ENCODE measurements at regions not wholly inside any gene's neighbourhood (a gene's known extent, or its start where the extent isn't known, plus 50 kb on each side); places are given as distances from the start of the nearest gene placed in this dataset.
"Not testable (repeated sequence)": the region's sequence is repeated elsewhere in the genome, so short reads cannot be mapped to it uniquely, and the experiment has no call there.

- DNase-seq (ENCODE audit: low read depth in 2 of 2) = no peak
Measured at GRCh38 chr4:188934320-188934962, 795.2 kb downstream of the TRIML1 start.

- no peak for DNase-seq (ENCODE audit: low read depth in 2 of 2)
Measured at GRCh38 chr4:188941524-188942119, 802.4 kb downstream of the TRIML1 start.

GRCh38 chr4:188942606-188943005 lies 803.4 kb downstream of the TRIML1 start:
- no peak for DNase-seq (ENCODE audit: low read depth in 2 of 2)

- no peak for DNase-seq (ENCODE audit: low read depth in 2 of 2)
Measured at GRCh38 chr4:188949596-188949995, 810.4 kb downstream of the TRIML1 start.

- DNase-seq (ENCODE audit: low read depth in 2 of 2) = no peak
Measured at GRCh38 chr4:188955066-188955465, 815.8 kb downstream of the TRIML1 start.

GRCh38 chr4:188956566-188956965 lies 817.3 kb downstream of the TRIML1 start:
- no peak for DNase-seq (ENCODE audit: low read depth in 2 of 2)

- DNase-seq (ENCODE audit: low read depth in 2 of 2) = no peak
Measured at GRCh38 chr4:188958346-188958745, 819.1 kb downstream of the TRIML1 start.

- DNase-seq (ENCODE audit: low read depth in 2 of 2) = no peak
Measured at GRCh38 chr4:188959424-188959823, 820.2 kb downstream of the TRIML1 start.

GRCh38 chr4:188960411-188961093 lies 821.3 kb downstream of the TRIML1 start:
- no peak for DNase-seq (ENCODE audit: low read depth in 2 of 2)

GRCh38 chr4:188971125-188971524 lies 831.9 kb downstream of the TRIML1 start:
- DNase-seq (ENCODE audit: low read depth in 2 of 2) = no peak

GRCh38 chr4:188975271-188975670 lies 836.0 kb downstream of the TRIML1 start:
- no peak for DNase-seq (ENCODE audit: low read depth in 2 of 2)

- no peak for DNase-seq (ENCODE audit: low read depth in 2 of 2)
Measured at GRCh38 chr4:188976644-188977115, 837.4 kb downstream of the TRIML1 start.

- DNase-seq (ENCODE audit: low read depth in 2 of 2) = not testable (repeated sequence)
Measured at GRCh38 chr4:188977232-188977631, 838.0 kb downstream of the TRIML1 start.

GRCh38 chr4:188984518-188984917 lies 845.3 kb downstream of the TRIML1 start:
- DNase-seq (ENCODE audit: low read depth in 2 of 2) = no peak

- DNase-seq (ENCODE audit: low read depth in 2 of 2) = no peak
Measured at GRCh38 chr4:188986271-188986689, 847.0 kb downstream of the TRIML1 start.

GRCh38 chr4:188987011-188987410 lies 847.8 kb downstream of the TRIML1 start:
- DNase-seq (ENCODE audit: low read depth in 2 of 2) = no peak

- DNase-seq (ENCODE audit: low read depth in 2 of 2) = no peak
Measured at GRCh38 chr4:188988131-188988530, 848.9 kb downstream of the TRIML1 start.

GRCh38 chr4:188989371-188989770 lies 850.1 kb downstream of the TRIML1 start:
- DNase-seq (ENCODE audit: low read depth in 2 of 2) = no peak

- no peak for DNase-seq (ENCODE audit: low read depth in 2 of 2)
Measured at GRCh38 chr4:188992706-188993105, 853.5 kb downstream of the TRIML1 start.

- no peak for DNase-seq (ENCODE audit: low read depth in 2 of 2)
Measured at GRCh38 chr4:188993871-188994270, 854.6 kb downstream of the TRIML1 start.

GRCh38 chr4:189001283-189001970 lies 862.2 kb downstream of the TRIML1 start:
- no peak for DNase-seq (ENCODE audit: low read depth in 2 of 2)

- DNase-seq (ENCODE audit: low read depth in 2 of 2) = no peak
Measured at GRCh38 chr4:189001971-189002450, 862.8 kb downstream of the TRIML1 start.

All from activated CD4-positive, alpha-beta T cell treated with anti-CD3 and anti-CD28 coated beads for 24 hours (primary cell).